LNCaP clone FGC (cell line): ENCODE measurements at regions not wholly inside any gene's neighbourhood (a gene's known extent, or its start where the extent isn't known, plus 50 kb on each side); places are given as distances from the start of the nearest gene placed in this dataset.
"Not testable (repeated sequence)": the region's sequence is repeated elsewhere in the genome, so short reads cannot be mapped to it uniquely, and the experiment has no call there.

ENCODE experiments used
- DNase-seq: peaks from one replicate; pipeline ENCODE4 v3.0.0-alpha.2; 2011; ENCODE audit warnings: low read depth
- H3K4me3 ChIP-seq: 2 replicates; pipeline ENCODE4 v1.5.1; 2011; ENCODE audit warnings: mild to moderate bottlenecking, low read depth, low read length, control low read depth
- CTCF ChIP-seq: IDR thresholded peaks from 2 replicates; pipeline ENCODE4 v1.5.1; 2012; ENCODE audit warnings: mild to moderate bottlenecking; ENCODE audit not compliant: control insufficient read depth, insufficient read depth; ENCODE audit errors: extremely low read depth

- no peak for TF ChIP-seq CTCF
- H3K4me3 ChIP-seq = no peak overlapping the region
- DNase-seq = no peak
These were observed 237.5 kb upstream of the ADRA1B start for GRCh38 chr5:159678657-159679392.

- DNase-seq = no peak
- no peak for TF ChIP-seq CTCF
- no peak overlapping the region for H3K4me3 ChIP-seq
These were observed 236.2 kb upstream of the ADRA1B start for GRCh38 chr5:159680095-159680494.

GRCh38 chr5:159681661-159682060 is 234.6 kb upstream of the ADRA1B start:
- TF ChIP-seq CTCF = no peak
- H3K4me3 ChIP-seq = no peak overlapping the region
- no peak for DNase-seq

- TF ChIP-seq CTCF = no peak
- H3K4me3 ChIP-seq = no peak overlapping the region
- DNase-seq = no peak
These were observed 233.7 kb upstream of the ADRA1B start for GRCh38 chr5:159682623-159683022.

- not testable (repeated sequence) for DNase-seq, H3K4me3 ChIP-seq
These were observed 228.4 kb upstream of the ADRA1B start for GRCh38 chr5:159687892-159688291.

GRCh38 chr5:159695741-159696294 is 220.5 kb upstream of the ADRA1B start:
- TF ChIP-seq CTCF = no peak
- no peak for DNase-seq
- H3K4me3 ChIP-seq = no peak overlapping the region

GRCh38 chr5:159697530-159697929 is 218.8 kb upstream of the ADRA1B start:
- no peak for TF ChIP-seq CTCF
- DNase-seq = no peak
- H3K4me3 ChIP-seq = no peak overlapping the region
